HG03025 (cell line): ENCODE measurements at regions not wholly inside any gene's neighbourhood (a gene's known extent, or its start where the extent isn't known, plus 50 kb on each side); places are given as distances from the start of the nearest gene placed in this dataset.

Source experiments
- ATAC-seq: cut with Tn5 transposase; IDR thresholded peaks from one replicate; pipeline ENCODE4 v1.9.1; 2021; ENCODE audit warnings: mild to moderate bottlenecking, moderate library complexity; ENCODE audit not compliant: unreplicated experiment, low FRiP score

- ATAC-seq, result no peak
Measured at GRCh38 chr1:239856067-239856466, 235.6 kb upstream of the FMN2 start.

GRCh38 chr1:239856924-239857323 lies 234.8 kb upstream of the FMN2 start:
- no peak for ATAC-seq

GRCh38 chr1:239858057-239858456 lies 233.6 kb upstream of the FMN2 start:
- no peak for ATAC-seq

GRCh38 chr1:239858529-239858928 lies 233.2 kb upstream of the FMN2 start:
- ATAC-seq, result no peak

- ATAC-seq, result no peak
Measured at GRCh38 chr1:239861985-239862384, 229.7 kb upstream of the FMN2 start.

- ATAC-seq, result no peak
Measured at GRCh38 chr1:239868058-239868832, 223.4 kb upstream of the FMN2 start.

GRCh38 chr1:239870194-239870593 lies 221.5 kb upstream of the FMN2 start:
- no peak for ATAC-seq

GRCh38 chr1:239872626-239873025 lies 219.1 kb upstream of the FMN2 start:
- ATAC-seq, result no peak

- ATAC-seq, result no peak
Measured at GRCh38 chr1:239874831-239875230, 216.9 kb upstream of the FMN2 start.

- no peak for ATAC-seq
Measured at GRCh38 chr1:239879321-239880170, 212.1 kb upstream of the FMN2 start.

GRCh38 chr1:239882967-239883366 lies 208.7 kb upstream of the FMN2 start:
- no peak for ATAC-seq

GRCh38 chr1:239884796-239885195 lies 206.9 kb upstream of the FMN2 start:
- no peak for ATAC-seq

- no peak for ATAC-seq
Measured at GRCh38 chr1:239886266-239886665, 205.4 kb upstream of the FMN2 start.

GRCh38 chr1:239888639-239889038 lies 203.0 kb upstream of the FMN2 start:
- no peak for ATAC-seq

- ATAC-seq, result no peak
Measured at GRCh38 chr1:239891621-239892358, 199.9 kb upstream of the FMN2 start.

GRCh38 chr1:239892602-239893001 lies 199.1 kb upstream of the FMN2 start:
- ATAC-seq, result no peak

- no peak for ATAC-seq
Measured at GRCh38 chr1:239893127-239893731, 198.5 kb upstream of the FMN2 start.

- no peak for ATAC-seq
Measured at GRCh38 chr1:239896569-239896968, 195.1 kb upstream of the FMN2 start.

GRCh38 chr1:239896980-239897379 lies 194.7 kb upstream of the FMN2 start:
- ATAC-seq, result no peak

GRCh38 chr1:239897458-239897857 lies 194.2 kb upstream of the FMN2 start:
- no peak for ATAC-seq
